ENCODE measurements at regions not wholly inside any gene's neighbourhood (a gene's known extent, or its start where the extent isn't known, plus 50 kb on each side); places are given as distances from the start of the nearest gene placed in this dataset.
"Not testable (repeated sequence)": the region's sequence is repeated elsewhere in the genome, so short reads cannot be mapped to it uniquely, and the experiment has no call there.

DNA sequence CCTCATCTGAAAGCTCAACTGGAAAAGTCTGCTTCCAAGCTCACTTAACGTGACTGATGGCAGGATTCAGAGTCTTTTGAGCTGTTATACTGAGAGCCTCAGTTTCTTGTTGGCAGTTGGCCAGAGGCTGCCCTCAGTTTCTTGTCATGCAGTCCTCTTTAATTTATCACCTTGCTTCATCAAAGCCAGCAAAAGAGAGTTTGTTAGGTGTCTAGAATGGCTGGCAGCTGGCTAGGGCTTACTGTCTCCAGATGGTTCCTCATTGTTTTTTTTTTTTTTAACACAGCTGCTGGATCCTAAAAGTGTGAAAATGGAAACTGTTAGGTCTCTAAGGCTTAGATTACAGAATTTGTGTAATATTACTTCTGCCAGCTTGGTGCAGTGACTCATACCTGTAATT, 310.6 kb downstream of the PDCD6IP start:
- TF ChIP-seq, protein P1, sequence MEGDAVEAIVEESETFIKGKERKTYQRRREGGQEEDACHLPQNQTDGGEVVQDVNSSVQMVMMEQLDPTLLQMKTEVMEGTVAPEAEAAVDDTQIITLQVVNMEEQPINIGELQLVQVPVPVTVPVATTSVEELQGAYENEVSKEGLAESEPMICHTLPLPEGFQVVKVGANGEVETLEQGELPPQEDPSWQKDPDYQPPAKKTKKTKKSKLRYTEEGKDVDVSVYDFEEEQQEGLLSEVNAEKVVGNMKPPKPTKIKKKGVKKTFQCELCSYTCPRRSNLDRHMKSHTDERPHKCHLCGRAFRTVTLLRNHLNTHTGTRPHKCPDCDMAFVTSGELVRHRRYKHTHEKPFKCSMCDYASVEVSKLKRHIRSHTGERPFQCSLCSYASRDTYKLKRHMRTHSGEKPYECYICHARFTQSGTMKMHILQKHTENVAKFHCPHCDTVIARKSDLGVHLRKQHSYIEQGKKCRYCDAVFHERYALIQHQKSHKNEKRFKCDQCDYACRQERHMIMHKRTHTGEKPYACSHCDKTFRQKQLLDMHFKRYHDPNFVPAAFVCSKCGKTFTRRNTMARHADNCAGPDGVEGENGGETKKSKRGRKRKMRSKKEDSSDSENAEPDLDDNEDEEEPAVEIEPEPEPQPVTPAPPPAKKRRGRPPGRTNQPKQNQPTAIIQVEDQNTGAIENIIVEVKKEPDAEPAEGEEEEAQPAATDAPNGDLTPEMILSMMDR (IDR thresholded peaks at IDR 0.05; ENCODE audit: low read depth, low read length) = no peak
- no peak for DNase-seq (ENCODE audit: low read depth in 1 of 2, low spot score in 1 of 2)
- no peaks in the 10 kb centered on the region for H3K36me3 ChIP-seq
- H3K27me3 ChIP-seq = no peaks in the 10 kb centered on the region
- H3K27ac ChIP-seq = no peak overlapping the region
- no peaks in the 10 kb centered on the region for H3K4me1 ChIP-seq (ENCODE audit: low read depth)
- no peaks in the 10 kb centered on the region for H3K9me3 ChIP-seq (ENCODE audit: low read depth)
- no peak overlapping the region for H3K4me3 ChIP-seq

DNA sequence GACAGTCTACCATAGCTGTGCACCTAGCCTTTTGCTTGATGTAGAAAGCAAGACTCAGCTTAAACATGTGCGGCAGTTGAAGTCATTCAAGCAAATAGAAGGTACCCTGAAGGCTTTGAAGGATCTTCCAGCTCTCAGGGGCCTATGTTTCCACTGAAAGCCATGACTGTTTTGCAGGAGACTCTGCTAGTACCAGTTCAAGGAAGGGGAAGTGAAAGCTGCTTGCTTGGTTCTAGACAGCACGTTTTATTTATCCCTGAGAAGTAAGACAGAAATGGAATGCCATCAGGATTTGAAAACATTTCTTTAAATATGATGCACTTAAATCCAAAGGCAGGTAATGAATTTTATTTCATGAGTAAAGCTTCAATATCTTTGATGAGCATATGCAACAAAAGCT, 311.4 kb downstream of the PDCD6IP start:
- Histone ChIP-seq H3K4me1 (ENCODE audit: low read depth) (no peaks in the 10 kb centered on the region), H3K27ac (no peak overlapping the region), H3K27me3 (no peaks in the 10 kb centered on the region), H3K36me3 (no peaks in the 10 kb centered on the region), H3K9me3 (ENCODE audit: low read depth) (no peaks in the 10 kb centered on the region), H3K4me3 (no peak overlapping the region)
- TF ChIP-seq, protein P1 (IDR thresholded peaks at IDR 0.05; ENCODE audit: low read depth, low read length) = no peak
- DNase-seq (ENCODE audit: low read depth in 1 of 2, low spot score in 1 of 2) = no peak

DNA sequence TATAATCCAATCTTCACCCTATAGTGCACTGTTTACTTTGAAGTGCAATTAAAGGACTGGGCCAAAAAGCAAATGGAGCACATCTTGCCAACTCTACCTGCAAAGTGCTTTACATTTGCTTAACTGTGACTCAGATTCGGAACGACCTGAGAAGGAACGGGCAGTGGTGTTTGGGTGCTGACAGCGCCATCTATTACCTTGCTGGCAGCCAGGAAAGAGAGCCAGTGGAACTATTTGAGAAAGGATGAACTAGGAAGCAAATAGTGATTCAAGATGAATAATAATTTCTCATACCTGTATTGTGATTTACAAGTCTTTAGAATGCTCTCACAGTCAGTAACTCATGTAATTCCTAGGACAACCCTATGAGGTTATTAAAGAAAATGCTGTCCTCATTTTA, 312.9 kb downstream of the PDCD6IP start:
- TF ChIP-seq, protein P1 (IDR thresholded peaks at IDR 0.05; ENCODE audit: low read depth, low read length) = no peak

DNA sequence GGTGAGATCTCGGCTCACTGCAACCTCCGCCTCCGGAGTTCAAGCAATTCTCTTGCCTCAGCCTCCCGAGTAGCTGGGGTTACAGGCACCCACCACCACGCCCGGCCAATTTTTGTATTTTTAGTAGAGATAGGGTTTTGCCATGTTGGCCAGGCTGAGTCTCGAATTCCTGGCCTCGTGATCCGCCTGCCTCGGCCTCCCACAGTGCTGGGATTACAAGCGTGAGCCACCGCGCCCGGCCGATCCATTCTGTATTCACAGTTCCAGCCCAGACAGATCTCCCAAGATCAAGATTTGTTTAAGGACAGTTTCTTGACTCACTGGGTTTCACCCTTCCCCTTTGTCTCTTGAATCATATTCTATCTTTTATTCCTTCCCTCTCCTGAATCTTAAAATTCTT, 313.8 kb downstream of the PDCD6IP start:
- not testable (repeated sequence) for H3K36me3 ChIP-seq; DNase-seq (ENCODE audit: low read depth in 1 of 2, low spot score in 1 of 2); H3K4me3 ChIP-seq; H3K4me1 ChIP-seq (ENCODE audit: low read depth); H3K27ac ChIP-seq; H3K27me3 ChIP-seq; H3K9me3 ChIP-seq (ENCODE audit: low read depth)

More for the DNA sequence above, 312.9 kb downstream of the PDCD6IP start:
- no peaks in the 10 kb centered on the region for H3K36me3 ChIP-seq
- no peak for DNase-seq (ENCODE audit: low read depth in 1 of 2, low spot score in 1 of 2)
- no peaks in the 10 kb centered on the region for H3K4me1 ChIP-seq (ENCODE audit: low read depth)
- no peaks in the 10 kb centered on the region for H3K9me3 ChIP-seq (ENCODE audit: low read depth)
- no peak overlapping the region for H3K4me3 ChIP-seq
- H3K27ac ChIP-seq = no peak overlapping the region
- H3K27me3 ChIP-seq = no peaks in the 10 kb centered on the region

DNA sequence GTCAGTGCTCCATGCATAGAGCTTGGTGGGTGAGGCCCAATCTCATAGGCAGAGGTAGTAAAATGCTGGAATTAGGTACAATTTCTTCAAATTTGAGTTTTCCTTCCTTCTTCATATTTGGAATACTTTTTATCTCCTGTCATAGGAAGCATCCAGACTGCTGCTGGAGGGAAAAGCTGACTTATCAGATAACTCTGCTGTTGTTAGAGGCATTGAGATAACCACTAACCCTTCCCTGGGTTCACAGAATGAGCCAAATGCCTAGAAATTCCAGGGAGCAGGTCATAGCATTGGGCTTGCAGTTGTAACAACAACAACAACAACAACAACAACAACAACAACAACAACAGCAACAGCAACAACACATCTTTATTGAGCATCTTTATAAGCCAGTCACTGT, 332.7 kb downstream of the PDCD6IP start:
- Histone ChIP-seq H3K4me1 (ENCODE audit: low read depth) (no peaks in the 10 kb centered on the region), H3K9me3 (ENCODE audit: low read depth) (no peaks in the 10 kb centered on the region), H3K36me3 (no peaks in the 10 kb centered on the region), H3K27me3 (no peaks in the 10 kb centered on the region), H3K27ac (no peak overlapping the region), H3K4me3 (no peak overlapping the region)
- TF ChIP-seq, protein P1 (IDR thresholded peaks at IDR 0.05; ENCODE audit: low read depth, low read length) = no peak
- DNase-seq (ENCODE audit: low read depth in 1 of 2, low spot score in 1 of 2) = no peak

DNA sequence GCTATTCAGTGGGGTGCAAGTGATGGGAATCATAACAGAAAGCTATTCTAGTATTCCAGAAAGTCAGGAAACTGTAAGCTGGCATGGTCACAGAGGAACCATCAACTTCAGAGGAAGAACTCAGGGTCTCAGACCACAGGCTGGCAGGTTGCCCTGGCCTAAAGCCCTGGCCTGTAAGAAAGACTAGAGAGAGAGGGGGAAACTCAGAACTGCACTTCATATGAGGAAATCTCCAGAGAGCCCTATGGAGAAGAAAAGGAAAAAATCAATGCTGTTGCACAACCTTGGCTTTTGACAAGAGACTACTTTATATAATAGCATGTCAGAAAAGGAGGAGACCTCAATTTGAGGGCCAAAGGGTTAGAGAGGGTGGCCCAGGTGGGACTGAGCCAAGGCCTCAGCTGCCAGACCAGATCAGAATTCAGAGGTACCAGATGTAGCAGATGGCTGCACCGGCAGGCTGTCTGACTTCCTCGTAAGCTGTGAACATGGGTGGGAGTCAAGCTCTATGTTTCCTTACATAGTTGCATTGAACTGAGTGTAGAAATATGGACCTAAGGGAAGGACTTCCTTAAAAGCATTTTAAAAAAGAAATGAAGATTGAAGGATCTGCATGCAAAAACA, 333.8 kb downstream of the PDCD6IP start:
- Histone ChIP-seq H3K36me3 (no peaks in the 10 kb centered on the region), H3K4me3 (no peak overlapping the region), H3K27ac (no peak overlapping the region), H3K9me3 (ENCODE audit: low read depth) (no peaks in the 10 kb centered on the region), H3K4me1 (ENCODE audit: low read depth) (no peaks in the 10 kb centered on the region), H3K27me3 (no peaks in the 10 kb centered on the region)
- TF ChIP-seq, protein P1 (IDR thresholded peaks at IDR 0.05; ENCODE audit: low read depth, low read length) = no peak
- DNase-seq (ENCODE audit: low read depth in 1 of 2, low spot score in 1 of 2) = peak in 1 of 2 donors; percentile 2

Data from cardiac muscle cell (in vitro differentiated cells and primary cell).